KMS-11 (cell line): ENCODE measurements at regions not wholly inside any gene's neighbourhood (a gene's known extent, or its start where the extent isn't known, plus 50 kb on each side); places are given as distances from the start of the nearest gene placed in this dataset.

Experiments
- H2AFZ ChIP-seq: fragments of 200-600 bp; sonication (generic); 2 replicates; pipeline ENCODE4 v1.6.1; 2016; ENCODE audit warnings: antibody characterized with exemption, mixed run types, low read depth
- H3K27ac ChIP-seq: fragments of 200-600 bp; sonication (generic); 2 replicates; pipeline ENCODE4 v1.6.1; 2016; ENCODE audit warnings: mild to moderate bottlenecking, mixed run types
- H3K27me3 ChIP-seq: fragments of 200-600 bp; sonication (generic); 2 replicates; pipeline ENCODE4 v1.6.1; 2017; ENCODE audit warnings: mild to moderate bottlenecking, low read depth, mixed run types, moderate library complexity; ENCODE audit not compliant: insufficient read depth
- H3K36me3 ChIP-seq: fragments of 200-600 bp; sonication (generic); 2 replicates; pipeline ENCODE4 v1.6.1; 2017; ENCODE audit warnings: mild to moderate bottlenecking, mixed run types; ENCODE audit not compliant: insufficient read depth
- H3K4me1 ChIP-seq: fragments of 200-600 bp; sonication (generic); 2 replicates; pipeline ENCODE4 v1.6.1; 2016; ENCODE audit warnings: mild to moderate bottlenecking, low read depth, mixed run types; ENCODE audit not compliant: poor library complexity, severe bottlenecking
- H3K4me2 ChIP-seq: fragments of 200-600 bp; sonication (generic); 2 replicates; pipeline ENCODE4 v1.7.0; 2016; ENCODE audit warnings: mild to moderate bottlenecking, mixed run types
- H3K4me3 ChIP-seq: fragments of 200-600 bp; sonication (generic); IDR thresholded peaks from 2 replicates; pipeline ENCODE4 v1.6.1; 2017; ENCODE audit warnings: low read depth, low read length, mixed read lengths; ENCODE audit not compliant: insufficient read depth
- H3K79me2 ChIP-seq: fragments of 200-600 bp; sonication (generic); 2 replicates; pipeline ENCODE4 v1.6.1; 2016; ENCODE audit warnings: low read depth, mixed run types; ENCODE audit not compliant: insufficient read depth
- H3K9ac ChIP-seq: fragments of 200-600 bp; sonication (generic); 2 replicates; pipeline ENCODE4 v1.6.1; 2016; ENCODE audit warnings: mild to moderate bottlenecking, mixed run types
- H4K20me1 ChIP-seq: fragments of 200-600 bp; sonication (generic); 2 replicates; pipeline ENCODE4 v1.6.1; 2016; ENCODE audit warnings: mild to moderate bottlenecking, mixed run types; ENCODE audit not compliant: insufficient read depth
- TF ChIP-seq, protein P1 (sequence below): fragments of 200-600 bp; sonication (generic); conservative IDR thresholded peaks from 2 replicates; pipeline ENCODE4 v1.6.1; 2017; ENCODE audit warnings: low read depth, mild to moderate bottlenecking, antibody characterized with exemption, low read length, moderate library complexity, mixed read lengths

DNA sequence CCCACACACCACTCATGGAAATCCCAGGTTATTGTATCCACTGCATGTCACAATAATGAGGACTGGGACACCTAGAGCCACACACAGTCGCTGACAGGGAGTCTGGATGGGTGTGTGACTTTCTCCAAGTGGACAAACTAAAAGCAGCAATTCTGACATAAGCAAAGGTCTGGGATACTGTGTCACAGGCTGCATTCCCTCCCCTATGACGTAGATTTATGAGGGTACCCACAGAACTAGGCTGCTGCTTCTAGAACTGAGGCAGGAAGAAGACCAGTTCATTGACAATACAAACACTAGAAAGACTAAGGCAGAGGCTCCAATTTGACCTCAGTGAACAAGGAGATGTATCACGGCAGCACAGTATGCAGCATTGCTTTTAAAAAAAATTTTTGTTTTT is 63.6 kb upstream of the TBCA start:
- Histone ChIP-seq H3K9ac (no peak overlapping the region), H3K27me3 (no peaks in the 10 kb centered on the region), H3K79me2 (no peaks in the 10 kb centered on the region), H3K4me1 (no peaks in the 10 kb centered on the region), H3K4me2 (no peak overlapping the region), H3K36me3 (no peaks in the 10 kb centered on the region), H3K4me3 (no peak overlapping the region), H2AFZ (no peak overlapping the region), H3K27ac (no peak overlapping the region), H4K20me1 (no peaks in the 10 kb centered on the region)
- TF ChIP-seq, protein P1, sequence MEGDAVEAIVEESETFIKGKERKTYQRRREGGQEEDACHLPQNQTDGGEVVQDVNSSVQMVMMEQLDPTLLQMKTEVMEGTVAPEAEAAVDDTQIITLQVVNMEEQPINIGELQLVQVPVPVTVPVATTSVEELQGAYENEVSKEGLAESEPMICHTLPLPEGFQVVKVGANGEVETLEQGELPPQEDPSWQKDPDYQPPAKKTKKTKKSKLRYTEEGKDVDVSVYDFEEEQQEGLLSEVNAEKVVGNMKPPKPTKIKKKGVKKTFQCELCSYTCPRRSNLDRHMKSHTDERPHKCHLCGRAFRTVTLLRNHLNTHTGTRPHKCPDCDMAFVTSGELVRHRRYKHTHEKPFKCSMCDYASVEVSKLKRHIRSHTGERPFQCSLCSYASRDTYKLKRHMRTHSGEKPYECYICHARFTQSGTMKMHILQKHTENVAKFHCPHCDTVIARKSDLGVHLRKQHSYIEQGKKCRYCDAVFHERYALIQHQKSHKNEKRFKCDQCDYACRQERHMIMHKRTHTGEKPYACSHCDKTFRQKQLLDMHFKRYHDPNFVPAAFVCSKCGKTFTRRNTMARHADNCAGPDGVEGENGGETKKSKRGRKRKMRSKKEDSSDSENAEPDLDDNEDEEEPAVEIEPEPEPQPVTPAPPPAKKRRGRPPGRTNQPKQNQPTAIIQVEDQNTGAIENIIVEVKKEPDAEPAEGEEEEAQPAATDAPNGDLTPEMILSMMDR, result no peak

DNA sequence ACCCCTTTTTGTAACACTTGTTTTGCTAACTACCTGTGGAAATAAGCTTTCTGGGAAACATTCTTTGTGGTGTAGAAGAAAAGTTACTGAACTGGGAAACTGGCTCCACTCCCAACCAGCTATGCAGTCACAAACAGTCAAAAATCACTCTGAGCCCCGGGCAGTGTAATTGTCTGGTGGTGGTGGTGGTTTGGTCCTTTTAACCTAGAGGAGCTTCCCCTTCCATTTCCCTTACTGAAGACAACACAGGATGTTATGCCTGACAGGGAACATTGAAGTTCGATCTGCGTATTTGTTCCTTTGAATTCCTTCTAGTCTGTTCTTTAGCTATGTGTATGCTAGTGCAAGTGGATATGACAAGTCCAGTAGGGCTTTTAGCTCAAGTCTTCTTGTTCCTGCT is 56.8 kb upstream of the TBCA start:
- Histone ChIP-seq H3K27ac (no peak overlapping the region), H3K4me2 (no peak overlapping the region), H3K9ac (no peak overlapping the region), H4K20me1 (no peaks in the 10 kb centered on the region), H3K4me3 (no peak overlapping the region), H3K4me1 (no peaks in the 10 kb centered on the region), H3K27me3 (no peaks in the 10 kb centered on the region), H3K79me2 (no peaks in the 10 kb centered on the region), H2AFZ (no peak overlapping the region), H3K36me3 (no peaks in the 10 kb centered on the region)
- TF ChIP-seq, protein P1, result no peak

DNA sequence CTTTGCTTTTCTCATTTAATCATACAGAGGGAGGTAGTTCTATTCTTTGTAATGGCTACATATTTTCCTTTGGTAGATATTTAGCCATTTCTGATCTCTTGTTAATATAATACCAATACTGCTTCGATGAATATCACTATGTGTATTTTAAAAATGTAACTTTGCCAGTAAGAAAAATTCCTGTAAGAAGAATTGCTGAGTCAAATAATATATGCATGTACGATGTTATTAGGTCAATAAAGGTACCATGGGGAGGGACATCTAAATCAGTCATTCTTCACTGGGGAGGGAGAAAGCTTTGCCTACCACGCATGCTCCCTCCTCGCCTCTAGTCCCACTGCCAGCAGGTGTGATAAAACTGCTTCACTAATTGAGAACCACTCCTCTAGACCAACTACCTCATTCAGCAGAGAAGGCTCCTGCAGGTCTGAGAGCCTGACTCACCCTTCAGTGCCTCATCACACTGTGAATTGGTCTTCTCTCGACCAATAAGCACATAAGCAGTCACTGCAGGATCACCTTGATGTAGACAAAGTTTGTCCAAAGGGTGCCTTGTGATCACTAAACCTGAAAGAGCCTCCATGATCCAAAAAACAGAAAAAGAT is 56.1 kb upstream of the TBCA start:
- no peaks in the 10 kb centered on the region for H3K27me3 ChIP-seq
- no peaks in the 10 kb centered on the region for H3K36me3 ChIP-seq
- no peak overlapping the region for H3K4me2 ChIP-seq
- H2AFZ ChIP-seq, result no peak overlapping the region
- H3K27ac ChIP-seq, result no peak overlapping the region
- TF ChIP-seq, protein P1, result no peak
- no peaks in the 10 kb centered on the region for H4K20me1 ChIP-seq
- no peaks in the 10 kb centered on the region for H3K79me2 ChIP-seq
- H3K9ac ChIP-seq, result no peak overlapping the region
- H3K4me1 ChIP-seq, result no peaks in the 10 kb centered on the region
- H3K4me3 ChIP-seq, result no peak overlapping the region

DNA sequence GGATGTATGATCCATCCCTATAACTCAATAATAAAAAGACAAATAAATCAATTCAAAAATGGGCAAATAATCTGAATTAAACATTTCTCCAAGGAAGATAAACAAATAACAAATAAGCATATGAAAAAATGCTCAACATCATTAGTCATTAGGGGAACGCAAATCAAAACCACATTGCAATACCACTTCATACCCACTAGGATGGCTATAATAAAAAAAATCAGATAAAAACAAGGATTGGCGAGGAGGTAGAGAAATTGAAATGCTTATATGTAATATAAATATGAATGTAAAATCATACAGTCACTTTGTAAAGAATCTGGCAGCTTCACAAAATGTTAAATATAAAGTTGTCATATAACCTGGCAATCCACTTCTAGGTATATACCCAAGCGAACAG is 52.3 kb upstream of the TBCA start:
- Histone ChIP-seq H3K4me2 (no peak overlapping the region), H3K4me1 (no peaks in the 10 kb centered on the region), H3K79me2 (no peaks in the 10 kb centered on the region), H4K20me1 (no peaks in the 10 kb centered on the region), H2AFZ (no peak overlapping the region), H3K36me3 (no peaks in the 10 kb centered on the region), H3K9ac (no peak overlapping the region), H3K27me3 (no peaks in the 10 kb centered on the region), H3K4me3 (no peak overlapping the region), H3K27ac (no peak overlapping the region)
- TF ChIP-seq, protein P1, result peak; percentile 39; the same call in 1 of the 2 replicates
